ENCODE measurements at regions not wholly inside any gene's neighbourhood (a gene's known extent, or its start where the extent isn't known, plus 50 kb on each side); places are given as distances from the start of the nearest gene placed in this dataset.
A peak's percentile ranks its signal among the peaks of the same experiment; 100 is the strongest.
"Not testable (repeated sequence)": the region's sequence is repeated elsewhere in the genome, so short reads cannot be mapped to it uniquely, and the experiment has no call there.

DNA sequence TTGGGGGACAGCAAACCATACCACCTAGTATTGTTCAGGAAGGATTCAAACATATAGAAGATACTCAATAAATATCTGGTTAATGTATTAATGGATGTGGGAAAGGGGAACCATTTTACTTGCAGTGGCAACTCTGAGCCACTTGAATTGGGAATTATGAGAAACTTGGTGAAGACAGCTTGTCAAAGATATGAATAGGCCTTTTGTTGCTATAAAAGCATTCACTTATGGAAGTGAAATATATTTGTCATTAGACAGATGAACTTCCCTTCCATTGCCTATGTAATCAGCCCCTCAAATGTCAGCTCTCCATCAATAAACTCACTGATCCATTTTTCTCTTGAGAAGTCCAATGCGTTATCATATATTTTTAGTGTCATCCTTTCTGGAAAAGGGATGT is 56.1 kb downstream of the GPR85 start:
- no peak for DNase-seq

DNA sequence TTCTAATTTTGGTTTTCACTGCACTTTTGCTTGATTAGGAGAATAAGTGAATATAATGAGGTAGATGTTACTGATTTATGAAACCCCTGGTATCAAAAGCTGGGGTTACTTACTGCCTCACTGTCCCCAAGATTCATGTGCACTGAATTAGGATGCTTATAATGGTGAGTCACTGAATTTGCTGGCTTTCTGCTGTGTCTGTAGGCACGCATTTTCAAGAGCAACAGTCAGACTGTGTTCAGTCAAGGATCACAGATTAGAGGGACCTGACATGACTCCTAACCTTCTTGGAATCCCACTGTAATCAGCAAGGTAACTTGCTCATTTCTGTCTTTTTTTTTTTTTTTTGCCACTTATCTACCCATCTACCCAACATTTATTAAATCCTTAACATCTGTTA is 59.7 kb downstream of the GPR85 start:
- no peak for DNase-seq

DNA sequence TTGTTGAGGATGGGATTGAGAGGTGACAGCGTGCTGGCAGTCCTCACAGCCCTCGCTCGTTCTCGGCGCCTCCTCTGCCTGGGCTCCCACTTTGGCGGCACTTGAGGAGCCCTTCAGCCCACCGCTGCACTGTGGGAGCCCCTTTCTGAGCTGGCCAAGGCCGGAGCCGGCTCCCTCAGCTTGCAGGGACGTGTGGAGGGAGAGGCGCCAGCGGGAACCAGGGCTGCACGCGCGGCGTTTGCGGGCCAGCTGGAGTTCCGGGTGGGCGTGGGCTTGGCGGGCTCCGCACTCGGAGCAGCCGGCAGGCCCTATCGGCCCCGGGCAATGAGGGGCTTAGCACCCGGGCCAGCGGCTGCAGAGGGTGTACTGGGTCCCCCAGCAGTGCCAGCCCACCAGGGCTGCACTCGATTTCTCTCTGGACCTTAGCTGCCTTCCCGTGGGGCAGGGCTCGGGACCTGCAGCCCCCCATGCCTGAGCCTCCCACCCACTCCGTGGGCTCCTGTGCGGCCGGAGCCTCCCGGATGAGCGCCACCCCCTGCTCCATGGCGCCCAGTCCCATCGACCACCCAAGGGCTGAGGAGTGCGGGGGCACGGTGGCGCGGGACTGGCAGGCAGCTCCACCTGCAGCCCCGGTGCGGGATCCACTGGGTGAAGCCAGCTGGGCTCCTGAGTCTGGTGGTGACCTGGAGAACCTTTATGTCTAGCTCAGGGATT is 69.3 kb downstream of the GPR85 start:
- DNase-seq = not testable (repeated sequence)

DNA sequence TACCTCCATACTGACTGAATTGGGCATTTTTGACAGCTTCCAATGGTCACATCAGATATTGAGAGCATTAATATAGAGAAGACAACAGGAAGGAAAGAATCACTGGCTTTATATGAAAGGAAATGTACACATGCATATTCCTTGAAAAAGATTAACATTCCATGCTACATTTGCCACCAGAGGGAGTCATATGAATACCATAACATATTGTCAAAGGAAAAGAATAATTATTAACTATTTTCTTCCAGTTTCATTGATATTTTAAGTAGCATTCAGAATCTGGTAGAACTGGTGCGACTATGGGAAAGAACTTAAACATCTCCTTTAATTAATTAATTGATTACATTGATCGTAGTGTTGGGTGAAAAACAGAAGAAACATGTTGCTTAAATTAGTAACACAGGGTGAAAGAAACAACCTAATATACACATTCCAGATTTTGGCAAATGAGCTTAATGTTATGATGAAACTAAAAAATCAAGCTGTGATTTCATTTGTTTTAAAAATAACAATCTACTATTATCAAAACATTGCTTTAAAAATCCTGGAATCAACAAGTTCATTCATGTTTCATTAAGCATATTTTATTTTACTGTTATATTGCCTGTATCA is 71.5 kb downstream of the GPR85 start:
- DNase-seq = no peak

DNA sequence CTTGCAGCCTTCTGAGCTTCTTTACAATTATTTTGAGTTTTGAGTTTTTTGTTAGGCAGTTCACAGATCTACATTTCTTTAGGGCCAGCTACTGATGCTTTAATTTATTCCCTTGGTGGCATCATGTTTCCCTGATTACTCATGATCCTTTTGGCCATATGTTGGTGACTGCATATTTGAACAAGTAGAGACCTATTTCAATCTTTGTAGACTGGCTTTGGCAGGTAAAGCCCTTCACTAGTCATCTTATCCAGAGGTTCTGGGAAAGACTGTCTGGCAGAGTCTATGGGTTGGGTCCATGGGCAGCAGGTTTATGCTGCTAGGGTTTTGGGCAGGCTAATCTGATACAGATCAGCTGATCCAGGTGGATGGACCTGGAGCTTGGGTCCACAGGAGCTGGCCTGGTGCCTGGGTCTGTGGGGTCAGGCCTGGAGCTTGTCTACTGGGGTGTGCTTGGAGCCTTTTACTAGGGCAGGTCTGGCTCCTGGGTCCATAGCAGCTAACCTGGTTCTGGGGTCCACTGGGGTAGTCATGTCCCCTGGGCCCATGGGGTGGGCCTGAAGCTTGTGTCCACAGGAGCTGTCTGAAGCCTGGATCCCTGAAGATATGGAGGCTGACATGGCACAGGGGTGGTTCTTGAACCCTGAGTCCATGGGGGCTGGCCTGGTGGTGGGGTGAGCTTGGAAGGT is 72.7 kb downstream of the GPR85 start:
- no peak for DNase-seq

DNA sequence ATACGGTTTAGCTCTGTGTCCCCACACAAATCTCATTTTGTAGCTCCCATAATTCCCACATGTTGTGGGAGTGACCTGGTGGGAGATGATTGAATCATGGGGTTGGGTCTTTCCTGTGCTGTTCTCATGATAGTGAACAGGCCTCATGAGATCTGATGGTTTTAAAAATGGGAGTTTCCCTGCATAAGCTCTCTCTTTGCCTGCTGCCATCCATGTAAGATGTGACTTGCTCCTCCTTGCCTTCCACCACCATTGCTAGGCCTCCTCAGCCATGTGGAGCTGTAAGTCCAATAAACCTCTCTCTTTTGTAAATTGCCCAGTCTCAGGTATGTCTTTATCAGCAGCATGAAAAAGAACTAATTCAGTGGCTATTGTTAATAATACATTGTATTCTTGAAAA is 73.8 kb downstream of the GPR85 start:
- DNase-seq = not testable (repeated sequence)

DNA sequence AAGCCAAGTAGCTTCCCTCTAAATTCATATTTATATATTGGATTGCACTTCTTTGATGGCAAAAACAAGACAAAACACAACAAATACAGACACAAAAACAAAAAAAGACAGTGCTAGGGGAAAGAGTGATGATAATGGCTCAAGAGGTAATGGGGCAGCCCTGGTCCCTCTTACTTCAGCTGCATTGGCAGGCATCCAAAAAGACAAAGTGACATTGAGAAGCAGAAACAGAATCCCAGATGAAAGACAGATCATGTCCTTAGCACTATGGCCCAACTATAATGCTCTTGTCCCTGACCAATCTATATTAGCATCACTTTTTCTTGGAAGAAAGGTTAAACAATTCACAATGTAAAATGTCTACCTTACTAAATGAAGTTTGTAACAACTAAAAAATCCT is 76.2 kb downstream of the GPR85 start:
- no peak for DNase-seq

DNA sequence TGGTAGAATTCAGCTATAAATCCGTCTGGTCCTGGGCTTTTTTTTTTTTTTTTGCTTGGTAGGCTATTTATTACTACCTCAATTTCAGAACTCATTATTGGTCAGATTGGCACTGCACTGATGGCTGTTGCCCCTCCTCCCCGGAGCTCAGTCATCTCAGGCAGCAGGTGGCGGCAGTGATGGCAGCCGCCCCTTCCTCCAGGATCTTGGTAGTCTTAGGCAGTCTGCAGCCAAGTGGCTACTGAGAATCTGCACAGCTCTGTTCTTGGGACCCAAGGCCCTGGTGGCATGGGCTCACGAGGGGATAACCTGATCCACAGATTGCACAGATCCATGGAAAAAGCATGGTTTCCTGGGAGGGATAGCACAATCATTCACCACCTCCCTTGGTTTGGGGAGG is 77.9 kb downstream of the GPR85 start:
- DNase-seq = no peak

DNA sequence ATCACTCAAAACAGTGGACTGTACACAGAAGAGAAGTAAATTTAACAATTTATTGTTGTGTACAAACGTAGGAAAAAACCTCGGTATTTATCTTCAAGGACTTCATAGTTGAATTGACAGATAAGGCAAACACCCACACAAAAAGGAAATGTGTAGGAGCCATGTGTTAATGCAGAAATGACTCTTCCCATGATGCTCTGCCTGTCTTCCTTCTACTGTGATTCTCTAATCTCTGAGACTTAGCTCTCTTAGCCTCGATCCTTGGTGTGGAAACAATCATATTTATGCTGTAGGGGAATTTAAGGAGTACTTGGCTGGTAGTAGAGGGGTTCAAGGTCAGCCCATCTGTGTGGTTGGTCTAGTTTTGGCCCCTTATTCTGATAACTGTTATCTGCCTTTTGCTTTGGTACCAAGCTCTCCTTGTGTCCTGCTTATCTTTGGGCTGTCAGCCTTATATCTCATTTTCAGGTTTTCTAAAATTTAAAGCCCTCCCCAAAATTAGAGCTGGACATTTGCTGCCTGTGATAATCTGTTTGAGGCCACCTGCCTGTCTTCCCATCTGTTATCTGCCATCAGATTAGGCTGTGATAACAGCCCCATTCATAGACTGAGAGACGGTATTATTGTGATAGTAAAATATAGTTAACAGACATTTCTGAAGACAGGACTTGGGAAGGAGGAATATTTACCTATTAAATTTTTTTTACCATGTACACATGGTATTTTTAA is 81.7 kb downstream of the GPR85 start:
- peak in 1 of 5 experiments; percentile 1 for DNase-seq

DNA sequence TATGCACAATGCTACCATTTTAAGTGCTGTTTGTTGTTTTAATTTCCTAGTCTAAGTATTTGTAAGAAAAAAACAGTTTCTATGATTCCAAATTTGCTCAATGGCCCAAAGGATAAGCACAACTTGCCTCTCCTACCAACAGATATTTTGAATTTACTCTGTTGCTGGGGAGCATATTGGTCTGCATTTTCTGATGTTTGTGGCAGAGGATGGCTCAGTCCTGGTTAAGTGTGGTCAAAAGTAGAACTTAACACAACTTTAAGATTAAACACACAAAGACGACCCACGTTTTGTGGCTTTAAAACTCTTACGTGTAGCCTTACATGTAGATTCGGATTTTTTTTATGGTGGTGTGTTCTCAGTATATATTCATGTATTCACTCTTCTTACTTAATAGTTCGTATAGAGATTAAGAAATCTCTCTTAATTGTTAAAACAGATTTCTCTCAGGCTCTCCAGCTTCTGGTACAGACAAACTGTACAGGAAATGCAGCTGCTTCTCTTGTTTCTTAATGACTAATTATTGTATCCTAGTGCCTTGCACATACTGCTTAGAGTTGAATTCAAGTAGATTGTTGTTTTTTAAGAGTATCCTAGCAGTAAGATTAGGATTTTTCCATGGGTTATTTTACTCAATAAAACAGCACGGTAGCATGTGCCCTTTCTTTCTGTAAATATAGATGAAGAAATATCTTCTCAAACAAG is 86.2 kb downstream of the GPR85 start:
- peak in 1 of 5 experiments; percentile 26 for DNase-seq

DNA sequence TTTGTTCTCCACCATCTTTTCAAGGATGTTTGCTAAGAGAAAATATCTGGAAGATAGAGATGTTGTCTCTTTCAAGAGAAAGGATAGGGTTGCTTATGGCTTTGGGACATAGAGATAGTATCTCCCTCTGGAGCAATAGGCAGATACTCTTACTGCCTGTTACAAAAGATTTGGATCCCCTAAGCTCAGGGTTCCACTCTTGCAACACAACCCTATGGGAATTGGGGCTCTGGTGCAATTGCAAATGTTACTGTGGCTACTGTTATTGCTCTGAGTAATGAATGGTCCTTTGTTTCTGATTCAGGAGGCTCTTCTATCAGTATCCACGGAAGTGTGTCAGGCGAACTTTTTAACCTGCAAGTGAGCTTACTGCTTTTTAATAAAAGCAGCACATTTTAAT is 88.8 kb downstream of the GPR85 start:
- DNase-seq = no peak

DNA sequence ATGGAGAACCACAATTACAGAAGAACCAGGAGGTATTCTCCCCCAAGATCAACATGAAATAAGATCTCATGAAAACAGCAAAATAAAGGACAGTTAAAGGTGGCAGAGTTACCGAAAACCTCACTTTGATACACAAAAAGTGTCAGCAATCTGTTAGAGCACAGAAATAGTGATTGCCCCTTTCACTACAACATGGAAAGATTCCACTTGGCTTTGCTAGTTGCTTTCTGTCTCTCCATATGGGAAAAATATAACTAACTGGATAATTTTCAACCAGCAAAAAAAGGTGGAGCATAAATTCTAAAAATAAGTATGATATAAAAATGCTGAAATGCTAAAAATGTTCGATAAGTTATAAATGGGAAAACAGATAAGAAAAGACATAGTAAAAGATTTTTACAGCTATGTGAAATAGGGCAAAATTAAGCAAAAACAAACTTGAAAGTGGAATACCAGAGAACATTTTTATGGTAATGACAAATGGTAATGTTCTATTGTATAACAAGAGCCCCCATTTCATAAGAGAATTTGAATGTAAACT is 90.2 kb downstream of the GPR85 start:
- no peak for DNase-seq

DNA sequence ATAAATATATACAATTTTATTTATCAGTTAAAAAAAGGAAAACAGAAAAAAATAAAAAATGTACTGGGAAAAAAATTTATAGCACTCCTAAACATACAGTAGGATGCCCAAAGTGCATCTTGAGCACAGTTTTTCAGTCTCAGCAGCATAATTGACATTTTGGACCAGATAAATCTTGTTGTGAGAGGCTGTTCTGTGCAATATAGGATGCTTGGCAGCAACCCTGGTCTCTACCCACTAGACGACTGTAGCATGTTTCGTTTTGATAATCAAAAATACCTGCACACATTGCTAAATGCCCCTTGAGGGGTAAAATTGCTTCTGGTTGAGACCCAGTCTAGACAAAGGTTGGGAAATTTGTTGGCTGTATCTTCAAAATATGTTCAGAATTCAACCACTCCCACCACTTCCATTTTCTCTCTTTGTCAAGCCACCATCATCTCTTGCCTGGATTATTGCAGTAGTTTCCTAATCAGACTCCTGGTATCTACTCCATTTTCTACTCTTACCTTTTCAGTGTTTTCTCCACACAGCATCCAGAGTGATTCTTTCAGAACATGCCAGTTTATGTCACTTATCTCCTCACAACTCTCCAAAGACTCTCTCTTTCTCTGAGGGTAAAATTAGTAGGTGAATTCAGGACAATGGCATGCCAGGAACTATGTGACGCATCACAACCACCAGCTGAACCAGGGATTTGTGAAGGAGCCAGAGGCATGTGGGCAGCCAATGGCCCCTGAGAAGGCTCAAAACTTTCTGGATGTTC is 91.4 kb downstream of the GPR85 start:
- DNase-seq = no peak

DNA sequence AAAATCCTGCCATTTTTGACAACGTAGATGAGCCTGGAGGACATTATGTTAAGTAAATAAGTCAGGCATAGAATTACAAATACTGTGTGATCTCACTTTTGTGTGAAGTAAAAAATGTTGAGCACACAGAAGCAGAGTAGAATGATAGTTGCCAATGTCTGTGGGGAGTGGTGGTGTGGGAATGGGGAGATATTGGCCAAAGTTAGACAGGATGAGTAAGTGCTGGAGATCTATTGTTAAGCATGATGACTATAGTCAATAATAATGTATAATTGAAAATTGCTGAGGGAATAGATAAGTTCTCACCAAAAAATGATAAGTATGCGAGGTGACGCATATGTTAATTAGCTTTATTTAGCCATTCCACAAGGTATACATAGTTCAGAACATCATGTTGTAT is 92.0 kb downstream of the GPR85 start:
- no peak for DNase-seq

DNA sequence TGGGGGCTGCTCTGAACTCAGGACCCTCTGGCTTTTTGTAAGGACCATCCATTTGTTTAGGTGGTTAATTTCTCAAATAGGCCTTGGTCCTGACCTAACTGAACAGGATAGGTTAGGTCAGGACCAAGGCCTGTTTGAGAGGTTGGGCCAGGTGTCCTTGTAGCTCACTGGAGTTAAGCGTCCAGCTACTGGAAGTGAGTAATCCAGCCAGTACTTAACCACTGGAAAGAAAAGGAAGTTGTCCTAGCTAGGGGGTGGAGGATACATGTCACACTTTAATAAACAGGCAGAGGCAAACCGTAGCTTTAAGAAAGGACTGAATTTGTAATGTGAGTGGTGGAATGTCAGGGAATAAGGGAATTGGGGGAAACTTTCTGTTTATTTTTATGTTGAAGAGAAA is 96.0 kb downstream of the GPR85 start:
- DNase-seq = no peak

DNA sequence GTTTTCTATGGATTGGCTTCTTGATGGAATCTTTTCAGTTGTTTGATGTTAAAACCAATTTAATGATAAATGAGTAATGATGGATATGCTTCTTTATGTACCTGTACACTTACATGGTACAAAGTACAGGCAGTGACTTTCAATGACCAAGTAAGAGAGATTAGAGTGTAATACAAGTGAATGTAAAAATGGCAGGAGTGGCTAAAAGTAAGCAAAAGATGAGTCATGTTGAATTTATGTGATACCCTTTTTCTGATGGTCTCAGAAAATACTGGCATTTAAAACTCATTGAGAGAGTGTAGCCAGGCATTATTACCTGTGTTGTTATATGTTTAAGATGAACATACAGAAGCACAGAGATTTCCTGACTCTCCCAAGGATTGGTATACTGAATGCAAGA is 97.1 kb downstream of the GPR85 start:
- DNase-seq = no peak

DNA sequence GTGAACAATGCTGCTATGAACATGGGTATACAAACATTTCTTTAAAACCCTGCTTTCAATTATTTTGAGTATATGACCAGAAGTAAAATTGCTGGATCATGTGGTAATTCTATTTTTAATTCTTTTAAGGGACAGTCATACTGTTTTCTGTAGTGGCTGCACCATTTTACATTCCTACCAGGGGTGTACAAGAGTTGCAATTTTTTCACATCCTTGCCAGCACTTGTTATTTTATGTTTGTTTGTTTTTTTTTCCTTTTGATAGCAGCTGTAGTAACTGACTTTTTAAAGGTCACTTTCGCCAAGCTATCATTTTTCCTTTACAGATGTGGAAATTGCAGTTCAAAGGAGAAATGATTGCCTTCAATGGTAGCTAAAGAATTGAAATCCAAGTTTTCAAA is 99.5 kb downstream of the GPR85 start:
- DNase-seq = no peak

DNA sequence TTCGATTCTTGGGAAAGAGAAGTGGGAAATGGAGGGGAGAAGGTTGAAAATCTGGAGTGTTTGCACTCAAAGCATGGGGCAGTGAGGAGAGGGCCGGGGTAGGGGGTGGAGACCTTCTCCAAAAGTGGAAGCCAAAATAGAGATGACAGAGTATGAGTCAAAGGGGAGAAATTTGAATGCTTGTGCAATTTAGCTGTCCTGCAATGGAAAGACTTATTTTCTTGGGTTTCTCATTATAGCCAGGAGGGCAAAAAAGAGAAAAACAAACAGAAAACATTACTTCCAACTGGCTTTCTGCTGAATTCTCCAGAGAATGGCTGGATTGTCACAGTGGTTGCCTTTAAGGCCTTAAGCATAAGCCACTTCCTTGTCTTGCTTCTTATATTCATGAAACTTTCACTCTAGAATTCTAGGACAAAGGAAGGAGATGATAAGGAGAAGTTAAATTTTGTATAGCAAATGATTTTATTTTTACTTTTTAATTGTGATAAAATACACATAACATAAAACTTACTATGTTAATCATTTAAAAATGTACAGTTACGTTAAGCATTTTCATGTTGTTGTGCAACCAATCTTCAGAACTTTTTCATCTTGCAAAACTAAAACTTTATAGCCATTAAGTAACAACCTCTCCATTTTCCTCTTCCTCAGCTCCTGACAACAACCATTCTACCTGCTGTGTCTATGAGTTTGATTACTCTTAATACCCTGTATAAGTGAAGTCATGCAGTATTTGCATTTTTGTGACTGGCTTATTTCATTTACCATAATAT is 100.2 kb downstream of the GPR85 start:
- no peak for DNase-seq

DNA sequence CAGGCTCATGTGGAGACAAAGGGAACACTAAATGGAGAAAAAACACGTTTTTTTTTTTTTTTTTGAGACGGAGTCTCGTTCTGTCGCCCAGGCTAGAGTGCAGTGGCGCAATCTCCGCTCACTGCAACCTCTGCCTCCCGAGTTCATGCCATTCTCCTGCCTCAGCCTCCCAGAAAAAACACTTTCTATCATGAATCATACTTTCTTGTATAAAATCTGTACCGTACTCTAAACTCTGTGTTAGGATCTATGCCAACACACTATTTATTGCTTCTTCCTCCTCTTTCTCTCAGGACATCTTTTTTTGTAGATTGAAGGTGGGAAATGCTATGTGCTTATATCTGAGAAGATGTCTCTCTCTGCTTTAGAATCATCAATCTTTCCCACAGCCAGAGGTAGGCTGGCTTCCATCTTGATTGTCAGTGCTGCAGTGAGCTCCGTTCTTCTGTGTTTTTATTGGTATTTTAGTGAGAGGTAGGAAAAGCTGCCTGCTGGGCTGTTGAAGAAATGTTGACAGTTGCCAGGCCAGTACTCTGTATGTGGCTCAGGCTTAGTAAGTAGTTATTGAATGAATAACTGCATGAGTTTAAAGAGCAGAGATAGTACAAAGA is 101.1 kb downstream of the GPR85 start:
- DNase-seq = no peak

DNA sequence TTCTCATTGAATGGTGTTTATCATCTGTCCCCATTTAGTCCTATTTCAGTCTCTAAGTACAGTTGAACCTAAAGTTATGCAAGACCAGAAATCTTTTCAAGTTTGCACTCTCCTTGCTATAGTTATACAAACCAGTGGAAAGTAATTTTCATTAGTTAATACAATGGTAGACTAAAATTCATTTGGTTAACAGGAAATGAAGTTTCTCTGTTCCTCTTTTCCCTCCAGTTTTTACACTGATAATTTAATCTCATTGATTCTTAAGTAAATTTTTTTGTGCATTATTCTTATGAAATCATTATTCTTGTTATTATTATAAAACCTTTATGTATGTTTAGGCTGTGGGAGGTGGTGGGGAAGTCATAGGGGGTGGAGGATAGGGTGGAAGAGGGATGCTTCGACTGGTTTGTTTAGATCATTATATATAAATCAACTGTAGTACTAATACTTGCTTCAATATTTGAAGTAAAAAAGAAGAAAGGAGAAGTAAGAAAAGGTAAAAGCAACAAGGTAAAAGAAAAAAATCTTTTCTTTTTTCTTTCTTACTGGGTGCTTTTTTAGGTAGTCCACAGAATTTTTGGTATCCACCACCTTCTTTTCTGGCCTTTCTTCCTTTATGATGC is 104.1 kb downstream of the GPR85 start:
- DNase-seq = no peak
